ENCODE measurements at regions not wholly inside any gene's neighbourhood (a gene's known extent, or its start where the extent isn't known, plus 50 kb on each side); places are given as distances from the start of the nearest gene placed in this dataset.

DNA sequence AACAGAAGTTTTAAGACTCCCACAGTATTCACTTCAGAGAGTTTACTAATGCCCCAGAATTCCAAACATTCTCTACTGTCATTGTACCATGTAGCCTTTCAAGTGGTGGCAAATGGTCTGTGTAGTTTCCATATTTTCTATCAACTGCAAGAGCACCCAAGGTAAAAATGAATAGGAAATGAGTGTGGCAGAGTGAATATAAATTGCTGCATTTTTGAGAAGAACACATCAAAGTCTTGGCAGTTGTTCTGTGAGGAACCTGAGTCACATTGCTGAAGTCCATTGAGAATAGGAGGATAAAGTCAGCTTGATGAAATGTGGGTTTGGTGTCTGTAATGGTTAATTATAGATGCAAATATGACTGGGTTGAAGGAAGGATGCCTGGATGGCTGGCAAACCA, 193.6 kb downstream of the AASDHPPT start:
- TF ChIP-seq, protein P1, sequence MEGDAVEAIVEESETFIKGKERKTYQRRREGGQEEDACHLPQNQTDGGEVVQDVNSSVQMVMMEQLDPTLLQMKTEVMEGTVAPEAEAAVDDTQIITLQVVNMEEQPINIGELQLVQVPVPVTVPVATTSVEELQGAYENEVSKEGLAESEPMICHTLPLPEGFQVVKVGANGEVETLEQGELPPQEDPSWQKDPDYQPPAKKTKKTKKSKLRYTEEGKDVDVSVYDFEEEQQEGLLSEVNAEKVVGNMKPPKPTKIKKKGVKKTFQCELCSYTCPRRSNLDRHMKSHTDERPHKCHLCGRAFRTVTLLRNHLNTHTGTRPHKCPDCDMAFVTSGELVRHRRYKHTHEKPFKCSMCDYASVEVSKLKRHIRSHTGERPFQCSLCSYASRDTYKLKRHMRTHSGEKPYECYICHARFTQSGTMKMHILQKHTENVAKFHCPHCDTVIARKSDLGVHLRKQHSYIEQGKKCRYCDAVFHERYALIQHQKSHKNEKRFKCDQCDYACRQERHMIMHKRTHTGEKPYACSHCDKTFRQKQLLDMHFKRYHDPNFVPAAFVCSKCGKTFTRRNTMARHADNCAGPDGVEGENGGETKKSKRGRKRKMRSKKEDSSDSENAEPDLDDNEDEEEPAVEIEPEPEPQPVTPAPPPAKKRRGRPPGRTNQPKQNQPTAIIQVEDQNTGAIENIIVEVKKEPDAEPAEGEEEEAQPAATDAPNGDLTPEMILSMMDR (IDR thresholded peaks at IDR 0.05; ENCODE audit: low read length) = no peak
- TF ChIP-seq EZH2 (IDR thresholded peaks at IDR 0.05; ENCODE audit: borderline replicate concordance, low read length) = no peak
- no peaks in the 10 kb centered on the region for H3K4me1 ChIP-seq (ENCODE audit: insufficient read depth, low read length, severe bottlenecking)

DNA sequence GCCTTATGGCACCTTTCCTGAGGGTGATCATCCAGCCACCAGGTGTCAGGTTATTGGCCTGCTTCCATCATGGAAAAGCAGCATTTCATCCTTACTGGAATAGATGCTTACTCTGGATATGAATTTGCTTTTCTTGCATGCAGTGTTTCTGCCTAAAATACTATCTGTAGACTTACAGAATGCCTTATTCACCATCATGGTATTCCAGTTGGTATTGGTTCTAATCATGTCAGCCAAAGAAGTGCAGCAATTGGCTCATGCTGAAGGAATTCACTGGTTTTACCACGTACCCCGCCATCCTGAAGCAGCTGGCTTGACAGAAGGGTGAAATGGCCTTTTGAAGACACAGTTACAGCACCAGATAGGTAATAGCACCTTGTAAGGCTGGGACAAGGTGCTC, 194.2 kb downstream of the AASDHPPT start:
- Histone ChIP-seq H3K27ac (ENCODE audit: low read depth, low read length, poor library complexity, severe bottlenecking) (no peak overlapping the region), H2AFZ (ENCODE audit: low read length) (no peak overlapping the region), H3K9me2 (ENCODE audit: low read depth, low read length) (no peaks in the 10 kb centered on the region), H3F3A (ENCODE audit: insufficient read depth, low read length) (no peaks in the 10 kb centered on the region), H3K79me2 (ENCODE audit: insufficient read depth, low read length) (no peaks in the 10 kb centered on the region), H3K9me3 (ENCODE audit: low read length) (no peaks in the 10 kb centered on the region), H3K4me2 (ENCODE audit: low read length) (no peak overlapping the region), H3K9ac (ENCODE audit: low read length) (no peak overlapping the region), H3K36me3 (ENCODE audit: insufficient read depth, low read length) (no peaks in the 10 kb centered on the region), H3K4me3 (ENCODE audit: low read depth, low read length, poor library complexity, severe bottlenecking) (no peak overlapping the region), H3K4me1 (ENCODE audit: insufficient read depth, low read length, severe bottlenecking) (no peaks in the 10 kb centered on the region), H4K20me1 (ENCODE audit: insufficient read depth, low read length) (no peaks in the 10 kb centered on the region), H3K27me3 (ENCODE audit: insufficient read depth, low read length) (no peaks in the 10 kb centered on the region)
- TF ChIP-seq, protein P1 (IDR thresholded peaks at IDR 0.05; ENCODE audit: low read length) = no peak
- TF ChIP-seq EZH2 (IDR thresholded peaks at IDR 0.05; ENCODE audit: borderline replicate concordance, low read length) = no peak

More for the DNA sequence above, 193.6 kb downstream of the AASDHPPT start:
- no peak overlapping the region for H3K4me2 ChIP-seq (ENCODE audit: low read length)
- H3K27me3 ChIP-seq (ENCODE audit: insufficient read depth, low read length) = no peaks in the 10 kb centered on the region
- no peaks in the 10 kb centered on the region for H4K20me1 ChIP-seq (ENCODE audit: insufficient read depth, low read length)
- H3F3A ChIP-seq (ENCODE audit: insufficient read depth, low read length) = no peaks in the 10 kb centered on the region
- no peak overlapping the region for H3K9ac ChIP-seq (ENCODE audit: low read length)
- H3K9me3 ChIP-seq (ENCODE audit: low read length) = no peaks in the 10 kb centered on the region
- H3K79me2 ChIP-seq (ENCODE audit: insufficient read depth, low read length) = no peaks in the 10 kb centered on the region
- no peak overlapping the region for H2AFZ ChIP-seq (ENCODE audit: low read length)
- no peaks in the 10 kb centered on the region for H3K36me3 ChIP-seq (ENCODE audit: insufficient read depth, low read length)
- no peaks in the 10 kb centered on the region for H3K9me2 ChIP-seq (ENCODE audit: low read depth, low read length)
- no peak overlapping the region for H3K4me3 ChIP-seq (ENCODE audit: low read depth, low read length, poor library complexity, severe bottlenecking)
- no peak overlapping the region for H3K27ac ChIP-seq (ENCODE audit: low read depth, low read length, poor library complexity, severe bottlenecking)

DNA sequence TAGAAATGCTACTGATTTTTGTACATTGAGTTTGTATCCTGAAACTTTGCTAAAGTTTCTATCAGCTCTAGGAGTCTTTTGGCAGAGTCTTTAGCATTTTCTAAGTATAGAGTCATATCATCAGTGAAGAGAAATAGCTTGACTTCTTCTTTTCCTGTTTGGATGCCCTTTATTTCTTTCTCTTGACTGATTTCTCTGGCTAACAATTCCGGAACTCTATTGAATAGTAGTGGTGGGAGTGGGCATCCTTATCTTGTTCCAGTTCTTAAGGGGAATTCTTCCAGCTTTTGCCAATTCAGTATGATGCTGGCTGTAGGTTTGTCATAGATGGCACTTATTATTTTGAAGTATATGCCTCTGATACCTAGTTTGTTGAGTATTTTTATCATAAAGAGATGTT, 197.7 kb downstream of the AASDHPPT start:
- H3K4me1 ChIP-seq (ENCODE audit: insufficient read depth, low read length, severe bottlenecking) = no peaks in the 10 kb centered on the region
- H3K4me2 ChIP-seq (ENCODE audit: low read length) = no peak overlapping the region
- no peak overlapping the region for H3K27ac ChIP-seq (ENCODE audit: low read depth, low read length, poor library complexity, severe bottlenecking)
- H3K79me2 ChIP-seq (ENCODE audit: insufficient read depth, low read length) = no peaks in the 10 kb centered on the region
- H4K20me1 ChIP-seq (ENCODE audit: insufficient read depth, low read length) = no peaks in the 10 kb centered on the region
- no peak overlapping the region for H2AFZ ChIP-seq (ENCODE audit: low read length)
- no peak for TF ChIP-seq EZH2 (IDR thresholded peaks at IDR 0.05; ENCODE audit: borderline replicate concordance, low read length)
- TF ChIP-seq, protein P1 (IDR thresholded peaks at IDR 0.05; ENCODE audit: low read length) = no peak
- H3K9ac ChIP-seq (ENCODE audit: low read length) = no peak overlapping the region
- no peaks in the 10 kb centered on the region for H3K36me3 ChIP-seq (ENCODE audit: insufficient read depth, low read length)
- no peaks in the 10 kb centered on the region for H3K27me3 ChIP-seq (ENCODE audit: insufficient read depth, low read length)
- no peak overlapping the region for H3K4me3 ChIP-seq (ENCODE audit: low read depth, low read length, poor library complexity, severe bottlenecking)
- no peaks in the 10 kb centered on the region for H3K9me2 ChIP-seq (ENCODE audit: low read depth, low read length)
- H3K9me3 ChIP-seq (ENCODE audit: low read length) = no peaks in the 10 kb centered on the region
- no peaks in the 10 kb centered on the region for H3F3A ChIP-seq (ENCODE audit: insufficient read depth, low read length)
